ENCODE measurements at regions not wholly inside any gene's neighbourhood (a gene's known extent, or its start where the extent isn't known, plus 50 kb on each side); places are given as distances from the start of the nearest gene placed in this dataset.

DNA sequence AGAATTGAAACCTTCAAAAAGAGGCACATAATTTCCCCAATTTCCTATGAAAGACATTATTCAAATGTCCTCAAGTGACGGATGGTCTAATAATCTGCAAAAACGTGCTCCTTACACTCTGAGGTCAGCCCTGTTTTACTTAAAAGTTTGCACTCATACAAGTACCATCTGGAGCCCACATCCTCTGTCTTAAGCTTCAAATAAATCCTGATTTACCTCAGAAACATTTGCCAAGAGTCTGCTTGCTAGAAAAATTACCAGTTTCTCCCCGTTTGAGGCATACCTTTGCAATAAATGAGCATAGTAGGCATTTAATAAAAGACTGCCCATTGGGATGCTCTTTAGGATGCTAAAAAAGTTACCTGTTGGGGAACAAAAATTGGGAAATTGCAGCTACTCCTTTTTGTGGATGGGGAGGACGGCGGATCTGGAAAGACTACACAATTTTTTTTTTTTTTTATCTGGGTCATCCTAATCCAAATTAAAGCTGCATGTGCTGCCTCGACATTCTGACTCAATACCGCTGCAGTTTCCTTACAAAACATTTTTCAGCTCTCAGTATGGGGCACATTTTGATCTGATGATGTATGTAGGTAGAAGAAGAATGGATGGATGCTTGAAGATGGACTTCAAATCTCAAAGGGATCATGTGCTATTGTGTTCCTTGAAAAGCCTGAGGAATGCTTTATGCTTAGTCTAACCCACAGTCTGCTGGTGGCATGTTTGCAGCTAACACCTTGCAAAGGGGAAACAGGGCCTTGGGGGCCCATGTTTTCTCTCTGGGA lies 233.7 kb upstream of the ADAMTS9 start:
- Histone ChIP-seq H3K27me3 (ENCODE audit: insufficient read depth, poor library complexity, severe bottlenecking) (no peaks in the 10 kb centered on the region), H3K27ac (replicated peaks) (no peak overlapping the region), H3K4me3 (replicated peaks; ENCODE audit: insufficient read depth, low read length) (no peak overlapping the region)
- DNase-seq (ENCODE audit: low read depth in 1 of 2, low spot score in 1 of 2), result no peak
- TF ChIP-seq, protein P1, sequence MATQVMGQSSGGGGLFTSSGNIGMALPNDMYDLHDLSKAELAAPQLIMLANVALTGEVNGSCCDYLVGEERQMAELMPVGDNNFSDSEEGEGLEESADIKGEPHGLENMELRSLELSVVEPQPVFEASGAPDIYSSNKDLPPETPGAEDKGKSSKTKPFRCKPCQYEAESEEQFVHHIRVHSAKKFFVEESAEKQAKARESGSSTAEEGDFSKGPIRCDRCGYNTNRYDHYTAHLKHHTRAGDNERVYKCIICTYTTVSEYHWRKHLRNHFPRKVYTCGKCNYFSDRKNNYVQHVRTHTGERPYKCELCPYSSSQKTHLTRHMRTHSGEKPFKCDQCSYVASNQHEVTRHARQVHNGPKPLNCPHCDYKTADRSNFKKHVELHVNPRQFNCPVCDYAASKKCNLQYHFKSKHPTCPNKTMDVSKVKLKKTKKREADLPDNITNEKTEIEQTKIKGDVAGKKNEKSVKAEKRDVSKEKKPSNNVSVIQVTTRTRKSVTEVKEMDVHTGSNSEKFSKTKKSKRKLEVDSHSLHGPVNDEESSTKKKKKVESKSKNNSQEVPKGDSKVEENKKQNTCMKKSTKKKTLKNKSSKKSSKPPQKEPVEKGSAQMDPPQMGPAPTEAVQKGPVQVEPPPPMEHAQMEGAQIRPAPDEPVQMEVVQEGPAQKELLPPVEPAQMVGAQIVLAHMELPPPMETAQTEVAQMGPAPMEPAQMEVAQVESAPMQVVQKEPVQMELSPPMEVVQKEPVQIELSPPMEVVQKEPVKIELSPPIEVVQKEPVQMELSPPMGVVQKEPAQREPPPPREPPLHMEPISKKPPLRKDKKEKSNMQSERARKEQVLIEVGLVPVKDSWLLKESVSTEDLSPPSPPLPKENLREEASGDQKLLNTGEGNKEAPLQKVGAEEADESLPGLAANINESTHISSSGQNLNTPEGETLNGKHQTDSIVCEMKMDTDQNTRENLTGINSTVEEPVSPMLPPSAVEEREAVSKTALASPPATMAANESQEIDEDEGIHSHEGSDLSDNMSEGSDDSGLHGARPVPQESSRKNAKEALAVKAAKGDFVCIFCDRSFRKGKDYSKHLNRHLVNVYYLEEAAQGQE (IDR thresholded peaks at IDR 0.05; ENCODE audit: insufficient replicate concordance, low read depth), result no peak
- TF ChIP-seq POLR2AphosphoS5 (IDR thresholded peaks at IDR 0.05; ENCODE audit: low read depth) (no peak), GABPA (IDR thresholded peaks at IDR 0.05; ENCODE audit: low read depth) (no peak), SPI1 (IDR thresholded peaks at IDR 0.05; ENCODE audit: borderline replicate concordance, low read depth) (no peak)
- TF ChIP-seq, protein P2, sequence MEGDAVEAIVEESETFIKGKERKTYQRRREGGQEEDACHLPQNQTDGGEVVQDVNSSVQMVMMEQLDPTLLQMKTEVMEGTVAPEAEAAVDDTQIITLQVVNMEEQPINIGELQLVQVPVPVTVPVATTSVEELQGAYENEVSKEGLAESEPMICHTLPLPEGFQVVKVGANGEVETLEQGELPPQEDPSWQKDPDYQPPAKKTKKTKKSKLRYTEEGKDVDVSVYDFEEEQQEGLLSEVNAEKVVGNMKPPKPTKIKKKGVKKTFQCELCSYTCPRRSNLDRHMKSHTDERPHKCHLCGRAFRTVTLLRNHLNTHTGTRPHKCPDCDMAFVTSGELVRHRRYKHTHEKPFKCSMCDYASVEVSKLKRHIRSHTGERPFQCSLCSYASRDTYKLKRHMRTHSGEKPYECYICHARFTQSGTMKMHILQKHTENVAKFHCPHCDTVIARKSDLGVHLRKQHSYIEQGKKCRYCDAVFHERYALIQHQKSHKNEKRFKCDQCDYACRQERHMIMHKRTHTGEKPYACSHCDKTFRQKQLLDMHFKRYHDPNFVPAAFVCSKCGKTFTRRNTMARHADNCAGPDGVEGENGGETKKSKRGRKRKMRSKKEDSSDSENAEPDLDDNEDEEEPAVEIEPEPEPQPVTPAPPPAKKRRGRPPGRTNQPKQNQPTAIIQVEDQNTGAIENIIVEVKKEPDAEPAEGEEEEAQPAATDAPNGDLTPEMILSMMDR (IDR thresholded peaks at IDR 0.05; ENCODE audit: insufficient read depth, low read length), result no peak

DNA sequence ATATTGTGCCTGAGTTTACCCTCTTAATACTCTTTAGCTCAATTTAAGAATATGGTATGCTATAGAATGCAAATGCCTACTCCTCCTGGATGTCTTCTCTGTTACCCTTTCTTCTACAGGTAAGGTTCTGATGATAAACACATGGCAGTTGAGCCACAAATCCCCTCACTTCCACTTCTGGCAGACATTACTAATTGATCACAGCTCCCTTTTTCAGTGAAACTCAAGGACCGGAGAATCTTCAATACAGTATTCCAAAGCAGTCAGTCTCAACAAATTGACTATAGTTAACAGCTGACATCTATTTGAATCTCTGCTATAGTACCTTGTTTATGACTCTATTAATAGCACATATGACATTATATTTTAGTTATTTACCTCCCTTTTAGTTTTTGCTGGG lies 232.1 kb upstream of the ADAMTS9 start:
- DNase-seq (ENCODE audit: low read depth in 1 of 2, low spot score in 1 of 2), result no peak
- H3K4me3 ChIP-seq (replicated peaks; ENCODE audit: insufficient read depth, low read length), result no peak overlapping the region
- H3K27me3 ChIP-seq (ENCODE audit: insufficient read depth, poor library complexity, severe bottlenecking), result no peaks in the 10 kb centered on the region
- no peak overlapping the region for H3K27ac ChIP-seq (replicated peaks)
- no peak for TF ChIP-seq GABPA (IDR thresholded peaks at IDR 0.05; ENCODE audit: low read depth)
- no peak for TF ChIP-seq SPI1 (IDR thresholded peaks at IDR 0.05; ENCODE audit: borderline replicate concordance, low read depth)
- TF ChIP-seq, protein P1 (IDR thresholded peaks at IDR 0.05; ENCODE audit: insufficient replicate concordance, low read depth), result no peak
- TF ChIP-seq POLR2AphosphoS5 (IDR thresholded peaks at IDR 0.05; ENCODE audit: low read depth), result no peak
- TF ChIP-seq, protein P2 (IDR thresholded peaks at IDR 0.05; ENCODE audit: insufficient read depth, low read length), result no peak

DNA sequence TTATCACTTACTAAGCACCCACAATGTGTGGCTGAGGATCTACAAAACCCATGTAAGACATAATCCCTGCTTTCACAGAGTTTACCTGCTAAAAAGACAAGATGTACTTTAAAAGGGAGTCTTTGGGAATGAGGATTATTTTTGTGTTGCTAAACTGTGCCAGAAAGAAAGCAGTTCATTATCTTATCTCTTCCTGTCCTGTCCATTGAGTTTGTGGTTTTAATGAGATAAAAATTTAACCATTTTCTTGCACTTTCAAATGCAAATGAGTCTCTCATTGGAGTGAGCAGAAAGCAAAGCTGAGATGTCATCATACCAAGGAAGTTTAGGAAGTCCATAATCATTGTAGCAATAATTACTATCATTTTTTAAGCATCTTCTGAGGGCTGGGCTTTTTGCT lies 231.2 kb upstream of the ADAMTS9 start:
- TF ChIP-seq SPI1 (IDR thresholded peaks at IDR 0.05; ENCODE audit: borderline replicate concordance, low read depth), result no peak
- Histone ChIP-seq H3K27me3 (ENCODE audit: insufficient read depth, poor library complexity, severe bottlenecking) (no peaks in the 10 kb centered on the region), H3K4me3 (replicated peaks; ENCODE audit: insufficient read depth, low read length) (no peak overlapping the region), H3K27ac (replicated peaks) (no peak overlapping the region)
- DNase-seq (ENCODE audit: low read depth in 1 of 2, low spot score in 1 of 2), result no peak

DNA sequence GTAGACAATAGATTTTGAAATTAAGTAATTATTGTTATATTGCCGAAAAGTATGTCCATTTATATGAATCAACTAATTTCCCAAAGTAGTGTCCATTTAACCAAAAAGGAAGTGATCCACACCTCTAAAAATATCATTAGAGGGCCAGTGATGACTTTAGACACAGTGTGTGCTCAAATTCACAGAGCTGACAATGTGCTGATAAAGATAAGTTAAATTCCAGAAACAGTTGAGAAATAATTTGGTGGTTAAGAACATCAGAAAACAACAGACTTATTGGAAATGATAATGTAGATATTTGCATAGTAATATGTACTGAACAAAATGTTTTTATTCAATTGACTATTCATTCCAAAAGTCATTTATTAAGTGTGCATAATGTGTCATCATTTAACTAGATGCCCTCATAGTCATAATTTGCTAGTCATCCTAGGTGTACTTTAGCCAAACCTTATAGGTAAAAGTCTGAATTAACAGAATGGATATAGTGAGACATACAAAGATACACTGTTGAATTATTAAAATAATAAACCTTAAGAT lies 230.2 kb upstream of the ADAMTS9 start:
- TF ChIP-seq, protein P1 (IDR thresholded peaks at IDR 0.05; ENCODE audit: insufficient replicate concordance, low read depth), result no peak
- TF ChIP-seq, protein P2 (IDR thresholded peaks at IDR 0.05; ENCODE audit: insufficient read depth, low read length), result no peak
- TF ChIP-seq SPI1 (IDR thresholded peaks at IDR 0.05; ENCODE audit: borderline replicate concordance, low read depth), result no peak
- no peak for TF ChIP-seq POLR2AphosphoS5 (IDR thresholded peaks at IDR 0.05; ENCODE audit: low read depth)
- TF ChIP-seq GABPA (IDR thresholded peaks at IDR 0.05; ENCODE audit: low read depth), result no peak
- H3K27ac ChIP-seq (replicated peaks), result no peak overlapping the region
- no peak for DNase-seq (ENCODE audit: low read depth in 1 of 2, low spot score in 1 of 2)
- no peak overlapping the region for H3K4me3 ChIP-seq (replicated peaks; ENCODE audit: insufficient read depth, low read length)
- no peaks in the 10 kb centered on the region for H3K27me3 ChIP-seq (ENCODE audit: insufficient read depth, poor library complexity, severe bottlenecking)

All from HL-60 (cell line).